HUDEP-2 (cell line): ENCODE measurements at regions not wholly inside any gene's neighbourhood (a gene's known extent, or its start where the extent isn't known, plus 50 kb on each side); places are given as distances from the start of the nearest gene placed in this dataset.

Experiments used
- DNase-seq, 76 experiments: peaks; one replicate each; lab custom pipeline; 2025; ENCODE audit not compliant: unreplicated experiment in 76 of 76; lab: John Stamatoyannopoulos, UW

DNA sequence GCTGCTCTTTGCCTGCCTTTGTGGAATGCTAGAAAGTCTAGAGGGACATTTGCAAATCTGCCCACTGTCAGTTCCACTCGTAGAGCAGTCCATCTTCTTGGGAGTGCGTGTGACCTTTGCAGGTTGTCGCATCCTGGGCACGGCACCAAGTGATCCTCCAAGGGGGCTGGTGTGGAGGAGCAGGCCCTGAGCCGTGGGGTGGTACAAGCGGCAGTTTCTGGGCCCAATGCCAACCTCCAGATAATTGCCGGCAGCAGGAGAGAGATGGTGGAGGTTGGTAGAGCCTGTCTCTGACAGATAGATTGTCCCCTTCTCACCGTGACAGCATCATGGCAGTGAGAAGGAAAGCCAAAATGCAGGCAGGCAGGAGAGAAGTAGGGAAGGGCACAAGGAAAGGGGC, 150.7 kb upstream of the SLC14A2 start:
- peak in 15 of 76 experiments; percentile 2 to 31 (median 17) for DNase-seq

DNA sequence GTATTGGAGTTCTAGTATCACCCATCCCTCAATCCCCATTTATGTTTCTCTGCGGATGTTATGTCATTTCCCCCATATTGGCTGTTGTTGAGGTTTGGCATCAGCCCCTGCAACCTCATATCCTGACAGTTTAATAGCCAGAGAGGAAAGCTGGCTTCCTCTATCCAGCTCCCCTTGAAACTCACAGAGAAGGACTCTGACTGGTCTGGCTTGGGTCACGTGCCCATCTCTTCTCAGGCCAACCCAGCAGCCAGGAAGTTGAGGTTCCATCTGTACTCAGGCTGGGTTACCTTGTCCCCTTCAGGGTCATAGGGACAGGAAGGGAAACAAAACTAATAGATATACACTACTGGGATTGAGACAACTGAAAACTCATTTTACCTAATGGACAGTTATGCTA, 148.0 kb upstream of the SLC14A2 start:
- no peak for DNase-seq

DNA sequence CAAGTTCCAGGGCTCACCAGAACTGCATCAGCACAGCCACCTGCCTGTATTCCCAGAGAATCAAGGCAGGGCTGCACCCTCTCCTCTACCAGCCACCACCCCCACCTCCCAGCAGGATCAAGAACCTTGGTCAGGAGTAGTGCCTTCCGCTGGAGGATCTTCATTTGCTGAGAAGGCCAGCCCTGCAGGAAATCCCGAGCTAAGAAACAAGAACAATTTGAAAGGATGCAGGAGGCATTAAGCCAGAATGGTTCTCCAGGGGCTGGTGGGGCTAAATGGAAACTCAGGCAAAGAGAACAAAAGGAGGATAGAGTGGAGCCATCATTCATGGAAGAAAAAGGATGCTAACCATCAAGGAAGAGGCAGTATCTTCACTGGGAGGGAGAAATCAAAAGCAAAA, 147.3 kb upstream of the SLC14A2 start:
- no peak for DNase-seq

DNA sequence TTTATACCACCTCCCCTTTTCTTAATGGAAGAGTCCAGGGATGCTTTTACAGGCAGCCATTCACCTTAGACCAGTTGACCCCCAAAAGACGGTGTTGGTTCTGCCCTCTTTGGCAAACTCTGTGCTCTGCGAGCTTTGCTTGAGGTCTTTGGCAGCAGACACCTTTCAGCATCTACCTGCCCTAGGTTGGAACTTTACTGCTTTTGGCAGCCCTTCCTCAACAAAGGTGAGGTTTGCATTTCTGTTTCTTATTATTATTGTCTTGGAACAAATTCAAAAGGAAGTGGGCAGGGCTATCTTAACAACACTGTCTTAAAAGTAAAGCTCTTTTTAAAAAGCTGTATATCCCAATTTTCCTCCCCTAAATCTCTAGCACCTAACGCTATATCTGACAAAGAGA, 136.4 kb upstream of the SLC14A2 start:
- no peak for DNase-seq

DNA sequence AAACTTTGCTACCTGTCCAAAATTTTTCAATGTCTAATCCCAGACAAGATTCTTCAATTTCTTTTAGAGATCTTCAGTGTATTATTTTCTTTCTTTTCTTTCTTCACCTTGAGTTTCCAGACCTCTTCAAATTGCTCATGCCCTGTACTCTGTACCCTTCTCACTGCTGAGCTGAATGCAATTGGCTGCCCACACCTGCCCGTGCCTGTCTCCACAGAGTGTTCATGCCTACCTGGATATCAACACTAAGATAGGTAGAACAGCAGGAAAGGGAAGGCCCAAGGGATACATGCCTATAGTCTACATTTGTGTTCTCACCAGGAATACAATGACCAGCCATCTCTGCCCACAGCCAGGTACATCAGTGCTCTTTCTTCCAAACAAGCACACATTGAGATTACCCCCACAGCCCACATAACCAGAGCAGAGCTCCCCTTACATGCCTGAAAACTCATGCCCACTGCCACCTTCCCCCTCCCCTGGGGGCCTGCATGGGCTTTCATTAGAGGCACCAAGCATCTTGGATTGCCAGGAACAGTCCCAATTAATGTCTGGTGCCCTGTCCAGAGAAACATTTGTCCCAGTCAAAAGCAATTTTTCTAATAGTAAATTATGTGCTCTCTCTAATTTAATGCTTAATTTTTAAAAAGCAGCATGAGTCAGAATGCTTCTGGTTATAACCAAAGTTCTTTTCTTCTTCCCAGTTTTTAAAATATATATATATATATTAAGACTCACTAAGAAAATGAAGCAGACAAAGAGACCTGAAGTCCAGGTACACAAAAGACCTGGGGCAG, 134.9 kb upstream of the SLC14A2 start:
- no peak for DNase-seq

DNA sequence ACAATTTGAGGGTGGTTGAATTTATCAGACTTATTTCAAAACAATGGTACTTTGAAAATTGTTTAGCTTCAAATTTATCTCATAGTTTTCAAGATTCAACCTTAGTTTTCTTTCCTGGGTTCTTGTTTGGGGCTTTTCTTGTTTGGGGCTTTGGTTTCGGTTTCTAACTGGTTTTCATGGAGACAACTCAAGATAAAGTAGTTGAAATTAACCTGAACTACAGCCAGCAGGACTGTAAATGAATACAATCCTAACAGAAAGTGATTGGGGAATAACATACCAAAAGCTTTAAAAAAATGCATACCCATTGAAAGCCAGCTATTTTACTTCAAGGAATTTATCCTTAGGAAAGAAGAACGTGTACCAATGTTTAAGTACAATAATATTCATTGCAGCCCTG, 133.5 kb upstream of the SLC14A2 start:
- DNase-seq: no peak

DNA sequence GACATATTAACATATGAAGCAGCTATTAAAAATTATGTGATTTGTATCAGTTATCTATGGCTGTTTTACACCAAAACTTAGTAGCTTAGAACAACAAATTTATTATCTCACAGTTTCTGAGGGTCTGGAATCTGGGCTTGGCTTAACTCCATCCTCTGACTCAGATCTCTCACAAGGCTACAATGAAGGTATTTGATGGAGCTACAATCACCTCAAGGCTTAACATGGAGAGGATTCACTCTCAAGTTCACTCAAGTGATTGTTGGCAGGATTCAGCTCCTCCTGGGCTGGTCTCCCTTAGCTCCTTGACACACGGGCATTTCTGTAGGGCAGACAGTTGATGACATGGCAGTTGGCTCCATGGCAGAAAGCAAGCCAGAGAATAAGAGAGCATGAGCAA, 133.0 kb upstream of the SLC14A2 start:
- no peak for DNase-seq

DNA sequence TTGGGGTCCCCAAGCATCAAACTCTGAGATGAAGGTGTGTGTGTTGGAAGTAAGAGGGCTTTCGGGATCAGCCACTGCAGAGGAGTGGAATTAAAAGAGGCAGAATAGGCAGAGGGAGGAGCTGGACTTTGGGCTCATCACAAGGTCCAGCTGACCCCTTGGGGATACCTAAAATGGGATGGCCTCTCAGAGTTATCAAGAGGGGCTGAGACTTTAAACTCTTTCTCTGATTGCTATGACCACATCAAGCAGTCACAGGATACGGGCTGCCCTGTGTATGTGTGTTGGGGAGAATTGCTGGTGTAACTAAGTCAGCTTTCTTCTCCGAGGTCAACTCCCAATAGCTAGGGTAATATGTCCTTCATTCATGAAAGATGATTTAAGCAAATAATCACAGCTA, 127.7 kb upstream of the SLC14A2 start:
- DNase-seq: no peak

DNA sequence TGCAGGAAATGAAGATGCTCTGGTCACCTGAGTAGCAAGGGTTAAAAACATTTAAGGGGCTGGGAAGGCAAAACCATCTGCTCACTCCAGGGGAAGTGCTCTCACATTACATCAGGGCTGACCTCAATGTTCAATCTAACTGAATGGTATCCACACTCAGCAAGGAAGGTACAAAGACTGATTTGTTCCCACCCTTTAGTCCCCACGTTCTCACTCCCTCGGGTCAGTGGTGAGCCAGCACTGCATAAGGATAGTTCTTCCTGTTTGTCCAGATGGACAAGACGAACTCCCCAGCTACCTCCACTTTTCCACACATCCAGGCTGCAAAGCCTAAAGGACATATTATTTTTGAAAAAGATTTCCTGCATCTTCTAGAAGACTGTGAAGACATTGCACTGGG, 126.6 kb upstream of the SLC14A2 start:
- no peak for DNase-seq

DNA sequence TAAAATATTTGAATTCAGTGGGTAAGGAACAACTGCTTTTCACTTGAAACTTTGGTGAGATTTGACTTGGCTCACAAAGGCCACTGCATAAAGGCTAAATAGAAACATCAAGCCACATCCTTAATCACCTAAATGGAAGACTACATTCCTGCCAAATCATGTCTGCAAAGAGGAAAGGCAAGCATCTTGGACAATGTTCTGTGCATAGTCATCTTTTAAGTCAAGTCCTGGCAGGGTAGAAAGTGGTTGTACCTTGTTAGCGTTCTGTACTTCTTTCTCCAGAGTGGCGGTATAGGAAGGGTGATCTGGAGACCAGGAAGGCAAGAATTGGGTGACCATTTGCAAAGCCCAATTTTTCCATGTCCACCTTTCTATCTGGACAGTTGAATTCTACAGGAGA, 121.4 kb upstream of the SLC14A2 start:
- DNase-seq: no peak

DNA sequence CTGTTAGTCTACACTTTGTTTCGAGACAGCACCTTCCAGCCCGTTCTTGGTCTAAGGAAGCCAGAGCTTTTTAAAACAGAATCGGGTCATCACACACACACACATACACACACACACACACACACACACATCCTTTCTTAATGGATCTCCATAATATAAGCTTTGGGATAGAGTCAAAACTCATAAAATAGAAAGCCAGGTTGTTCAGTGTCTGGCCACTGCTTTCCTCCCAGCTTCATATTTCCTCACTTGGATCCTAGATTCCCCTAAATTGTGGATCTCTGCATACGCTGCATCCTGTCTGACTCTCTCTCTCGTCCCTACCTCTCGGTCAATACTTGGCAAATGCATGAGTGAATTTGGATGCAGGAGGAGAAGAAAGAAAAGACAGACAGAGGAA, 120.5 kb upstream of the SLC14A2 start:
- no peak for DNase-seq

DNA sequence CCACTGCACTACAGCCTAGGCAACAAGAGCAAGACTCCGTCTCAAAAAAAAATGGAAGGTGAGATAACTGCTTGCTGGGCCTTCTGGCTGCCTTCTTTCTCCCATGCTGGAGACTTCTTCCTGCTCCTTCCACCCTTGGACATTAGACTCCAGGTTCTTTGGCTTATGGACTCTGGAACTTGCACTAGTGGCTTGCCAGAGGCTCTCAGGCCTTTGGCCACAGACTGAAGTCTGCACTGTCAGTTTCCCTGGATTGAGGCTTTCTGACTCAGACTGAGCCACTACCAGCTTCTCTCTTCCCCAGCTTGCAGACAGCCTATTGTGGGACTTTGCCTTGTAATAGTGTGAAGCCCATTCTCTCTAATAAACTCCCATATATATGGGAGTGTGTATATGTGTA, 118.5 kb upstream of the SLC14A2 start:
- DNase-seq: no peak

DNA sequence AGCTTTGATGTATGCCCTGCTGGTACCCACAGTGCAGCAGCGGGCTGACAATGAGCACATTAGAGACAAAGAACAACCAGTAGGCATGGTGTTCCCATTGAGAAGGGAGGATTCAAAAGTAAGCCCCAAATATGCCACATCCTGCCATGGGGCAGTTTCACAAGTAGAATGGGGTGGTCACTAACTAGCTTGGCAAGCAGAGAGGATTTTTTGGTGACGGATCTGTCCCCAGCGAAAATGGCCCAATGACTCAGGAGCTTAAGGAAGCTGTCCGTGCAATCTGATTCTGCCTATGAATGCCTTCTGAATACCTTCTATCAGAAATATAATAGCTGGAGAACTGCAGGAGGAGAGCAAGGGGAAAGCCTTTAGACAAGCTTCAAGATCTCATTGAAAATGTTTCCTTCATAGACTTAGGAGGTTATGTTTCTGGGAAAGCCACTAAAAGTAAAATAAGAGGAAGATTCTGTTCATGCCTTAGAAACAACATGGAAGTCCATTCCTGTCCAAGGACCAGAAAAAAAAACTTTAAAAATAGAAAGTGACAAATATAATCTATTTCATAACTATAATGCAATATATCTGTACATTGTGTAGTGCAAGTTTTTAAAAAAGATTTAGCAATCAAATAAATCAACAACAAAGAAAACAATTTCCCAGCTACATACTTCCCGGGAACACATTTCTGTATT, 117.5 kb upstream of the SLC14A2 start:
- DNase-seq: no peak

DNA sequence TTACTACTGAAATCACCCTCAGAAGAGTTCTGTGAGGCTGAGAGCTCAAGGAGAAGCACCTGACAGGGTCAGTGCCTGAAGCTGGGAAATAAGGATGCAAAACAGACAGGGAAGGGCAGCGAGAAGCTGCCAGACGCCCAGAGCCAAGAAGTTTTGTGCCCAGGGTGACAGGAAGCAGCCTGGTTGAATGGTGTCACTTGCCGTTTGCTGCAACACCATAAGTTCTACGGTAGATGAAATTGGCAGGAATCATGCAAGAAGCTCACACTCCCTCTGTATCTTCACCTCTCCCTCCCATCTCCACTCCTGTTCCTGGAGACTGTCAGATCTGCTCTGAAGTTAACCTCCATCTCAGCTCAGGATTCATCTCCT, 117.0 kb upstream of the SLC14A2 start:
- DNase-seq: no peak

DNA sequence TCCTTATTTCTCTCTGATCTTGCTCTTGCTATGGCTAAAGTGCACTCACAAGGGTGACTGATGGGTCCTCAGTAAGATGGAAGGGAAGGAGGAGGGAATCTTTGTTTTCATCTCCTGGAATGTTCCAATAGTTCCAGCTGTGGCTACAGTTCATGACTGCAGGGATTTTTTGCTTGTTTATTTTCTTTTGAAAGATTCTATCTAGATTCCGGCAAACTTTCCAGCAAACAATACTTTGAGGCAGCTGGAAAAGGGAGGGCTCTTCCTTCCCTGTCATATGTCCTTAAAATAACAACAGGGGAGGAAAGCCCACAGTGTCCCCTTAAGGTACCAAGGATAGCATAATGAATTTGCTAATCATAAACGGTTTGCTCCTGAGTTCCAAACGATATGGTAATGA, 111.3 kb upstream of the SLC14A2 start:
- no peak for DNase-seq

DNA sequence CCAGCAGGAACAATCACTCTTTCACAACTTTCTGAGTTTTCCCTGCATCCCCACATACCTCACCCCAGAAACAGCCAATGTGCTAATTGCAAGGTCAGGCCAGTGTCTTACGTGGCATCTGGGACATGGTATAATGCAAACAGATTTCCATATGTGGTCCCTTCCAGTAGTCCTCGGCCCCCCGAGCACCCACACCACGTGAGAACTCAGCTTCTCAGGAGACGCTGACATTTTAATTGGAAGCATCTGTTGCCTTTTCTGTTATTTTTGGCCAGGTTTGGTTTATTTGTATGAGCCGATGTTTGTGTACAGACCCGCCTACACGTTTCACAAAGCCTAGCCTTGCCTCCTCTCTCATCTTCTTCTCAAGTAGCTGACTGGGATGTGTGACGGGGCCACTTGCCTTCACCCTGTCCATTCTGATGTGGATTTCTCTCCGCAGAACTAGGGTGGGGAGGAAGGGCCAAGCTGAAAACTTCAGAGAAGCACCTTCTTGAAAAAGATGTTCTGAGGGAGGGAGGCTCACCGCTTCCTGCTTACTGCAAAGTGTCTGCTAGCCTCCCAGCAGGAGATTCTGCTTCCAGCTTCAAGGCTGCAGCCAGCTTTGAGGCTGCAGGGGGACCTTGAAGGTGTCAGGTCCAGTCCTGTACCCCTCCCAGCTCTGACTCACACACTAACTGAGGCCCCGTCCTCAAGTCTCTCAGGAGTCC, 109.6 kb upstream of the SLC14A2 start:
- no peak for DNase-seq

DNA sequence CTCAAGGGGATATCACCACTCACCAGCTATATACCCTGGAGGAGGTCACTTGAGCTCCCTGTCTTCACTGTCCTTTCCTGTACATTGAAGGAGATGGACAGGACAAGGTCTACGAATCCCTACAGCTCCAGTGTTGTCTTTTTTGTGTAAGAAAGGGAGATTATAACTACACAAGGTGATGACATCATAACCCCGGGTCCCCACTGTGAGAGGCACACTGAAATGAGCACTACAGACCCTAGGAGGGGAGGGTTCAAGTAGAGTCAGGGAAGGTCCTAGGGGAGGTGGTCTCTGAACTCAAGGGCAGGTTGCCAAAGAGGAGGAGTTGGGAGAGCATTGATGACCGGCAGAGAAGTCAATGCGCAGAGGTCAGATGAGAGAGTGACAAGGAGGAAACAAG, 108.3 kb upstream of the SLC14A2 start:
- no peak for DNase-seq

DNA sequence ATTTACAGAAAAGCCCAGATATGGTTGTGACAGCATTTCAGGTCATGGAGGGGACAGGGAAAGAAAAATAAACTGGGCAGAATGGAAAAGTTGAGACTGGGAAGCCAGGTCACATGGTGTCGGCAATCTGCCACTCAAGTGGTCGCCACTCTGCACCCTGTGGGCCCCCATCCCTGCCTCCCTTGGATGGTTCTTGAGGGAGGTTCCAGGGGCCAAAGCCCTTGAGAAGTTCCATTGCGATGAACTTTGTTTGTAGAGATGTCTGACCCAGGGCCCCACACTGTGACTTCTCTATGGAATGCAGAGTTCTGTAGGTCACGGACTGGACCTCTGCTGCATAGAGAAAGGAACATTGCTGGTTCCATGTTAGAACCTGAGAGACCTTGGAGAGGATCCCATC, 105.7 kb upstream of the SLC14A2 start:
- no peak for DNase-seq

DNA sequence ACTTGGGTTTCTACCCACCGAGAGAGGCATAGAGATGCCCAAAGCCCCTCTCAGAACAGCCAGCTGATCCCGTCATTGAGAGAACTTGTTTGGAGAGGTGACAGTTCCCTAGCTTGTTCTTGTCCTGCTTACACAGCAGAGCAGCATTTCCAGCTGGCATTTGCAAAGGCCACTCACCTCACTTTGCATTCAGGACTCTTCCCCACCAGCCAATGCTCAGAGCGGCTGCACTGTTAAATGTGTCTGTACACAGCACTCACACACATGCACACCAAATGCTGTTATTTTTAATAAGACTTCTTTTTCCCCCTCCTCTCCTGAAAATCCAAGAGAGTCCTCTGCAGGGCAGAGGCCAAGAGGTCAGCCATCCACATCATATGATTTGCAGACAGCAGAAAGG, 104.6 kb upstream of the SLC14A2 start:
- DNase-seq: no peak

DNA sequence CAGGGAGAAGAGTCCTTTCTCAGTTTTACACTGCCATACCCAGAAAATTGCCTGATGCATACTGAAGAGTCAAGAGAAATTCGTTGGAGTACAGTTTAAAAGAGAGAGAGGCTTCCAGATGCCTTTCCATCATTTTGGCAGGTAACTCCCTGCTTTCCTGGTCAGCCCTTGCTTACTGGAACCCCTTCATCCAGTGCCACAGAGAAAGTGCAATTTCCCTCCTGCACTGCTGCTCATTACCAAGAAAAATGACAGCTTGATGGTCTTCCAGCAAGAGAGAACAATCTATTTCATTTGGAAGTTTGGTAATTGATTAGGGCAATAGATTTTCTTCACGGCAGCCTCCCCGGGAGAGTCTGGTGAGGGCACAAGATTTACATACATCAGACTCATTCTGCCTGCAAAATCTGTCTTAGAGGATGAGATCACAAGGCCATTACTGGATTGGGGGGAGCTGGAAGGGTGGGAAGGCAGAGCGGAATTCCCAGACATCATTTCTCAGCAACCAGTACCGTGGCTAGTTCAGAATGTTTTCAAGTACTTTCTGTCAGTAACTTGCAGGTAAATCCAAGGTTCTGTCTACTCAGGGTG, 102.8 kb upstream of the SLC14A2 start:
- no peak for DNase-seq

DNA sequence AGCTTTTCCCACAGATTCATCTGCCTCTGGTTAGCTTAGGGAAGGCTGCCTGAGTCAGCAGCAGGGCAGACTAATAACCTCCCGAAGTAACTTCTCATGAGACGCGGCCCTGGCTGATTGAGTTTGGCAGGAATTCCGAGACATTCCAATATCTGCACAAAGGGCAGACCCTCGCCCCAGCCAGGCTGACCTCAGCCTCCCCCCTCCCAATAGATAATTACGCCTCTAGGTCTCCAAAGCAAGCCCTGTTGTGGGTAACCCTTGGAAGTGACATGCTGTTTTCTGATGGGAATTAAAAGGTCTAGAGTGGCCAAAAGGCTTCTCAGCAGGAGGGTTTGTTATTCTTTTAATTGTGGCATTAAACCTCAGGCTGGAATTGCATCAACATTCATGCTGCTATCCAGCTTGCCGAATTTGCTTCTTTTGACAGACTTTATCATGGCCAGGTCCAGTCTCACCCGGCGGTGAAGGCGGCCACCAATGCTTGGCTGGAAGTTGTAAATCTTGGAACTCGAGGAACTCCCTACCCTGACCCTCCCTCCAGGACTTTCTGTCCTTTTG, 98.0 kb upstream of the SLC14A2 start:
- no peak for DNase-seq
